ENCODE measurements at regions not wholly inside any gene's neighbourhood (a gene's known extent, or its start where the extent isn't known, plus 50 kb on each side); places are given as distances from the start of the nearest gene placed in this dataset.

GRCh38 chr18:46422552-46423055 lies 234.4 kb downstream of the LOXHD1 start:
- TF ChIP-seq ISL1 (CRISPR knock-in tag; IDR thresholded peaks at IDR 0.05): no peak
- TF ChIP-seq CSRNP3 (CRISPR knock-in tag; IDR thresholded peaks at IDR 0.05): no peak
- no peak for TF ChIP-seq ESRRG (CRISPR knock-in tag; IDR thresholded peaks at IDR 0.05)
- no peak for TF ChIP-seq ZNF70 (CRISPR knock-in tag; IDR thresholded peaks at IDR 0.05)
- TF ChIP-seq GLIS3 (CRISPR knock-in tag; IDR thresholded peaks at IDR 0.05): no peak
- no peak for TF ChIP-seq TOX (CRISPR knock-in tag; IDR thresholded peaks at IDR 0.05; ENCODE audit: borderline replicate concordance)
- TF ChIP-seq ZFP30 (CRISPR knock-in tag; IDR thresholded peaks at IDR 0.05): no peak
- no peak for TF ChIP-seq OSR1 (CRISPR knock-in tag; IDR thresholded peaks at IDR 0.05)
- TF ChIP-seq ZC3H10 (CRISPR knock-in tag; IDR thresholded peaks at IDR 0.05): no peak
- no peak for TF ChIP-seq CSDC2 (CRISPR knock-in tag; IDR thresholded peaks at IDR 0.05)
- no peak for TF ChIP-seq POU6F1 (CRISPR knock-in tag; IDR thresholded peaks at IDR 0.05; ENCODE audit: borderline replicate concordance, low read depth)
- no peak for TF ChIP-seq TCF4 (CRISPR knock-in tag; IDR thresholded peaks at IDR 0.05; ENCODE audit: borderline replicate concordance)
- no peak for TF ChIP-seq ZFP3 (CRISPR knock-in tag; IDR thresholded peaks at IDR 0.05)

DNA sequence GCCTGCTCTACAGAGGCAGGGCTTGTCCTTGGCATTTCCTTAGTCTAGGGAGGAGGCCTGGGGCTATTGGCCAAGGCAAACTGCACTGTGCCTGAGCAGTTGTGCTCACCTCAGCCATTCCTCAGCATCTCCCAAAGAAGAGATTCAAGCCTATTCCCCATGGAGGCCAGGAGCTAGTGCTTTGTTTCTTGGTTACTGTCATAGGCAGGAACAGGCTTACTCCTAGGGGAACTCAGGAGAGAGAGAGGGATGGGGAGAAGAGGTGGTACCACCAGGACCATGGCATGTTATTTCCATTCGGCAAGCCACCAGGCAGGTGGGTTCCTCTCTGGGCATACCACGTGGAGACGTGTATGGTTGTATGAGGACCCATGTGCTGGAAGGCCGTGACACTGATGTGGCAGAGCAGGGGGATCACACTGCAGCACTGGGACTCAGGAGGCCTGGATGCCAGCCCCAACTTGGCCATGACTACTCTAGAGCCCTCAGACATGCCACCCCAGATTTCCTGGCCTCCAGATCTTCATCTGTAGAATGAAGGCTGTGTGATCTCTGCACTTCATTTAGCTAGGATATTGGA lies 233.7 kb downstream of the LOXHD1 start:
- ATAC-seq: no peak
- no peak for TF ChIP-seq GLIS3 (CRISPR knock-in tag; IDR thresholded peaks at IDR 0.05)
- TF ChIP-seq TOX (CRISPR knock-in tag; IDR thresholded peaks at IDR 0.05; ENCODE audit: borderline replicate concordance): no peak
- TF ChIP-seq, protein P1, sequence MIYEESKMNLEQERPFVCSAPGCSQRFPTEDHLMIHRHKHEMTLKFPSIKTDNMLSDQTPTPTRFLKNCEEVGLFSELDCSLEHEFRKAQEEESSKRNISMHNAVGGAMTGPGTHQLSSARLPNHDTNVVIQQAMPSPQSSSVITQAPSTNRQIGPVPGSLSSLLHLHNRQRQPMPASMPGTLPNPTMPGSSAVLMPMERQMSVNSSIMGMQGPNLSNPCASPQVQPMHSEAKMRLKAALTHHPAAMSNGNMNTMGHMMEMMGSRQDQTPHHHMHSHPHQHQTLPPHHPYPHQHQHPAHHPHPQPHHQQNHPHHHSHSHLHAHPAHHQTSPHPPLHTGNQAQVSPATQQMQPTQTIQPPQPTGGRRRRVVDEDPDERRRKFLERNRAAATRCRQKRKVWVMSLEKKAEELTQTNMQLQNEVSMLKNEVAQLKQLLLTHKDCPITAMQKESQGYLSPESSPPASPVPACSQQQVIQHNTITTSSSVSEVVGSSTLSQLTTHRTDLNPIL (CRISPR knock-in tag; IDR thresholded peaks at IDR 0.05; ENCODE audit: low read depth): no peak
- TF ChIP-seq ZNF565 (CRISPR knock-in tag; conservative IDR thresholded peaks at IDR 0.05; ENCODE audit: low read depth): no peak

More at GRCh38 chr18:46422552-46423055, 234.4 kb downstream of the LOXHD1 start:
- ATAC-seq: no peak

- peak; percentile 42; the same call in 2 of the 3 replicates for ATAC-seq
- TF ChIP-seq ZFP3 (CRISPR knock-in tag; IDR thresholded peaks at IDR 0.05) (no peak), SNAI2 (CRISPR knock-in tag; IDR thresholded peaks at IDR 0.05) (no peak), TOX (CRISPR knock-in tag; IDR thresholded peaks at IDR 0.05; ENCODE audit: borderline replicate concordance) (no peak), ZNF8 (CRISPR knock-in tag; IDR thresholded peaks at IDR 0.05) (no peak), ZFP30 (CRISPR knock-in tag; IDR thresholded peaks at IDR 0.05) (no peak)
Observed at GRCh38 chr18:46424898-46425297, 232.1 kb downstream of the LOXHD1 start.

- no peak for ATAC-seq
- TF ChIP-seq ZNF565 (CRISPR knock-in tag; conservative IDR thresholded peaks at IDR 0.05; ENCODE audit: low read depth) (no peak), TCF4 (CRISPR knock-in tag; IDR thresholded peaks at IDR 0.05; ENCODE audit: borderline replicate concordance) (no peak), ARNTL (CRISPR knock-in tag; IDR thresholded peaks at IDR 0.05; ENCODE audit: borderline replicate concordance, low read depth) (no peak), POU6F1 (CRISPR knock-in tag; IDR thresholded peaks at IDR 0.05; ENCODE audit: borderline replicate concordance, low read depth) (no peak), CSRNP3 (CRISPR knock-in tag; IDR thresholded peaks at IDR 0.05) (no peak), ZNF8 (CRISPR knock-in tag; IDR thresholded peaks at IDR 0.05) (no peak), RARB (CRISPR knock-in tag; IDR thresholded peaks at IDR 0.05) (no peak), OSR1 (CRISPR knock-in tag; IDR thresholded peaks at IDR 0.05) (no peak), ZFP30 (CRISPR knock-in tag; IDR thresholded peaks at IDR 0.05) (no peak), PPARA (CRISPR knock-in tag; IDR thresholded peaks at IDR 0.05; ENCODE audit: borderline replicate concordance) (no peak), GLIS3 (CRISPR knock-in tag; IDR thresholded peaks at IDR 0.05) (no peak), CSDC2 (CRISPR knock-in tag; IDR thresholded peaks at IDR 0.05) (no peak), BACH2 (CRISPR knock-in tag; IDR thresholded peaks at IDR 0.05; ENCODE audit: borderline replicate concordance) (no peak), ESRRG (CRISPR knock-in tag; IDR thresholded peaks at IDR 0.05) (no peak), ZC3H10 (CRISPR knock-in tag; IDR thresholded peaks at IDR 0.05) (no peak)
- TF ChIP-seq, protein P1 (CRISPR knock-in tag; IDR thresholded peaks at IDR 0.05; ENCODE audit: low read depth): no peak
- TF ChIP-seq, protein P2, sequence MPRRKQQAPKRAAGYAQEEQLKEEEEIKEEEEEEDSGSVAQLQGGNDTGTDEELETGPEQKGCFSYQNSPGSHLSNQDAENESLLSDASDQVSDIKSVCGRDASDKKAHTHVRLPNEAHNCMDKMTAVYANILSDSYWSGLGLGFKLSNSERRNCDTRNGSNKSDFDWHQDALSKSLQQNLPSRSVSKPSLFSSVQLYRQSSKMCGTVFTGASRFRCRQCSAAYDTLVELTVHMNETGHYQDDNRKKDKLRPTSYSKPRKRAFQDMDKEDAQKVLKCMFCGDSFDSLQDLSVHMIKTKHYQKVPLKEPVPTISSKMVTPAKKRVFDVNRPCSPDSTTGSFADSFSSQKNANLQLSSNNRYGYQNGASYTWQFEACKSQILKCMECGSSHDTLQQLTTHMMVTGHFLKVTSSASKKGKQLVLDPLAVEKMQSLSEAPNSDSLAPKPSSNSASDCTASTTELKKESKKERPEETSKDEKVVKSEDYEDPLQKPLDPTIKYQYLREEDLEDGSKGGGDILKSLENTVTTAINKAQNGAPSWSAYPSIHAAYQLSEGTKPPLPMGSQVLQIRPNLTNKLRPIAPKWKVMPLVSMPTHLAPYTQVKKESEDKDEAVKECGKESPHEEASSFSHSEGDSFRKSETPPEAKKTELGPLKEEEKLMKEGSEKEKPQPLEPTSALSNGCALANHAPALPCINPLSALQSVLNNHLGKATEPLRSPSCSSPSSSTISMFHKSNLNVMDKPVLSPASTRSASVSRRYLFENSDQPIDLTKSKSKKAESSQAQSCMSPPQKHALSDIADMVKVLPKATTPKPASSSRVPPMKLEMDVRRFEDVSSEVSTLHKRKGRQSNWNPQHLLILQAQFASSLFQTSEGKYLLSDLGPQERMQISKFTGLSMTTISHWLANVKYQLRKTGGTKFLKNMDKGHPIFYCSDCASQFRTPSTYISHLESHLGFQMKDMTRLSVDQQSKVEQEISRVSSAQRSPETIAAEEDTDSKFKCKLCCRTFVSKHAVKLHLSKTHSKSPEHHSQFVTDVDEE (CRISPR knock-in tag; IDR thresholded peaks at IDR 0.05): no peak
Observed at GRCh38 chr18:46425511-46425910, 231.5 kb downstream of the LOXHD1 start.

Data from SK-N-SH treated with all-trans-retinoic acid at 6 μM for 48 hours (cell line).